ENCODE measurements at regions not wholly inside any gene's neighbourhood (a gene's known extent, or its start where the extent isn't known, plus 50 kb on each side); places are given as distances from the start of the nearest gene placed in this dataset.

- TF ChIP-seq CTCF (IDR thresholded peaks at IDR 0.05; ENCODE audit: low read depth, low read length): no peak
- Histone ChIP-seq H3K27me3 (no peaks in the 10 kb centered on the region), H3K4me1 (no peaks in the 10 kb centered on the region), H3K36me3 (no peaks in the 10 kb centered on the region), H3K9me3 (no peaks in the 10 kb centered on the region), H3K4me3 (ENCODE audit: low read depth, low read length) (no peak overlapping the region)
- no peak for DNase-seq
These were observed 58.3 kb upstream of the PRKX start for GRCh38 chrX:3771766-3772165.

GRCh38 chrX:3768881-3769280, 55.4 kb upstream of the PRKX start:
- TF ChIP-seq CTCF (IDR thresholded peaks at IDR 0.05; ENCODE audit: low read depth, low read length): no peak
- H3K4me1 ChIP-seq: no peaks in the 10 kb centered on the region
- H3K36me3 ChIP-seq: no peaks in the 10 kb centered on the region
- no peaks in the 10 kb centered on the region for H3K9me3 ChIP-seq
- H3K27me3 ChIP-seq: no peaks in the 10 kb centered on the region
- no peak for DNase-seq
- no peak overlapping the region for H3K4me3 ChIP-seq (ENCODE audit: low read depth, low read length)

Data from BE2C (cell line).